ENCODE measurements at regions not wholly inside any gene's neighbourhood (a gene's known extent, or its start where the extent isn't known, plus 50 kb on each side); places are given as distances from the start of the nearest gene placed in this dataset.
"Not testable (repeated sequence)": the region's sequence is repeated elsewhere in the genome, so short reads cannot be mapped to it uniquely, and the experiment has no call there.

GRCh38 chr4:132094017-132094416 lies 1055.1 kb upstream of the PCDH10 start:
- DNase-seq, result no peak

GRCh38 chr4:132097041-132097440 lies 1052.1 kb upstream of the PCDH10 start:
- DNase-seq, result no peak

DNA sequence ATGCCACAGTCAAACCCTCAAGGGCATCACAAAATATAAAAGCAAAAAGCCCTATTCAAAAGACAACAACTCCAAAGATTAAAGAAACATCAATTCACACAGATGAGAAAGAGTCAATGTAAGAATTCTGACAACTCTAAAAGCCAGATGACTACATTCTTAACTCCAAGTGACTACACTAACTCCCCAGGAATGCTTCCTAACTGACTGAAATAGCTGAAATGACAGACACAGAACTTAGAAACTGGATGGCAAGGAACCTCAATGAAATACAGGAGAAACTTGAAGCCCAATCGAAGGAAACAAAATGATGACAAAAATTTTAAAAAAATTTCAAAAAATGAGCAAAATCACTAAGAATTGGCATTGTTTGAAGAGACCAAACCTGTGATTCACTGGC lies 1047.6 kb upstream of the PCDH10 start:
- DNase-seq, result no peak

- DNase-seq, result no peak
These were observed 1040.3 kb upstream of the PCDH10 start for GRCh38 chr4:132108784-132109183.

DNA sequence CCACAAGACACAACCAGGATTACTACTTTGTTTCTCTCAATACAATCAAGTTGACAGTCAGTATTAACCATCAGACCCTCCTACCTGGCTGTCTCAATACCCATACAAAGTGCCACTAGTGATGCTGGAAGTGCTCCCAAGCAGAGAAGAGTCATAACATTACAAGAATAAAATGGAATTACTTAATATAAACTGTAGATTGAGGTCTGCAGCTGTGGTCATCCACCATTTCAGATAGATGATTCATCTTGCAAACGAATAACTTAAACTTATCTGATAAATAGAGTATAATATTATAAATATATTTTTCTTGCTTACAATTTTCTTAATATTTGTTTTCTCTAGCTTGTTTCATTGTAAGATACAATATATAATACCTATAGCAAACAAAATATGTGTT lies 1034.2 kb upstream of the PCDH10 start:
- no peak for DNase-seq

- not testable (repeated sequence) for DNase-seq
These were observed 1026.4 kb upstream of the PCDH10 start for GRCh38 chr4:132122741-132123140.

DNA sequence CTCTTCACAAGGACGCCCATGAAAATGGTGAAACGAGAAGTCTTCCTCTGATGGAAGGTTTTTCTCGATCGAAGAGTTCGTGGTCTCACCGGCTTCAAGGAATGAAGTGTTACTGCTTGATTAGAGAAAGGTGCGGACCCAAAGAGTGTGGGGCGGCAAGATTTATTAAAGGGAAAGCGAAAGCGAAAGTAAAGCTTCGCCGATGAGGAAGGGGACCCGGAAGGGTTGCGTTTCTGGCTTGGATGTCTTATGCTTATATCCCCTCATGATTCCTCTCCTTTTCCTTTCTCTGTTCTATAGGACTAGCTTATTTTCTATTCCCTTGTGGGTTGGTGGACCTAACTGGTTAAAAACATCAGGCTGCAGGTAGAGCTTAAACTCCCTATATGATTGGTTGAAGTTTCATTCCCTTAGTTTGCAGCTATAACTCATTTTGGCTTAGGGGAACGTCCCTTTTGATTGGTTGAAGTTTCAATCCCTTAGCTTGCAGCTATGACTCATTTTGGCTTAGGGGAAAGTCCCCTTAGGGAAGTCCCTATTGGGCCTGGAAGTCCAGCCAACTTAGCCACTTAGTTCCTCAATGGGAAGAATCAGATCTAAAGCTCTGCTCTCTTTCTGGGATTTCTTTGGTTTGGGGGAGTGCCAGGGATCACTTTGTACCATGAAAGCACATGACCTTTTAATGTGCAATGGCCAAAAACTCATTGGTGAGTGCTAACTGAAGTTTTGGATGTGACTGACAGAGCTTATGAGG lies 1025.0 kb upstream of the PCDH10 start:
- DNase-seq, result no peak

GRCh38 chr4:132124624-132124974 lies 1024.5 kb upstream of the PCDH10 start:
- no peak for DNase-seq

DNA sequence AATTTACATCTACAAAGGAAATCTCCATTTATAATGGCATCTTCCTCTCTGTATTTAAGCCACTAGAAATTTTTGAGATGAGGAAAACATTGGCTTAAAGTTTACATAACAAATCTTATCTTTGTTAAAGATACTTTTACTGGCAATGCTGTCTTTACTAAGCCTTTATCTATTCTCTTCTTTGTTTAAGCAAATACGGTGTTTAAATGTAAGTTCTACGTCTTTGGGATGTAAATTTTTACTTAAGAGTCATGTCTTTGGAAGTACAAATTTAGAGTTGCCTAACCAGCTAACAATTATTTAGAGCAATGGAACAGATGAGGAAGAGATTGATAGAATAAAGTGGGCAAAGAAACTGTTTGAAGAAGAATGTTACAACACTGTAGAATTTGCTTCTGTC lies 1024.0 kb upstream of the PCDH10 start:
- DNase-seq, result no peak

GRCh38 chr4:132132433-132132832 lies 1016.7 kb upstream of the PCDH10 start:
- no peak for DNase-seq

DNA sequence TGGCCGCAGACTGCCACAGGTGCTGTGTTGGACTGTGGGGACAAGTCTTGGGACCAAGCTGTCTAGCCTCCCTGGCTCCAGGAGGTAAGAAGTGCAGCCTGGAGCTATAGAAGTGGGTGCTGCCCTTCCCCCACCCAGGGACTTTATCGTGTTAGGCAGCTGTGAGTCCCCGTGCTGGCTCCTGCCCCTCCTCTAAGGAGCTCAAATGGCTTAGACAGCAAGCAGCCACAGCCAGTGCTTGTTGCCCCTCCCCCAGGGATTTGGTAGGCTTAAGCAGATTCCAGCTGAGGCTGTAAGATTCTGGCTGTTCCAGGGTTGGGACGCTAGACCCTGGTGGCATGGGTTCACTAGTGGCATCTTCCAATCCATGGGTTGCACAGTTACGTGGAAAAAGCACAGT lies 979.4 kb upstream of the PCDH10 start:
- no peak for DNase-seq

- no peak for DNase-seq
These were observed 969.1 kb upstream of the PCDH10 start for GRCh38 chr4:132180020-132180427.

GRCh38 chr4:132195176-132195575 lies 953.9 kb upstream of the PCDH10 start:
- DNase-seq, result no peak

- DNase-seq, result no peak
These were observed 945.5 kb upstream of the PCDH10 start for GRCh38 chr4:132203618-132204017.

GRCh38 chr4:132214519-132214918 lies 934.6 kb upstream of the PCDH10 start:
- no peak for DNase-seq

GRCh38 chr4:132218406-132218805 lies 930.7 kb upstream of the PCDH10 start:
- no peak for DNase-seq

GRCh38 chr4:132227151-132227856 lies 921.8 kb upstream of the PCDH10 start:
- no peak for DNase-seq

DNA sequence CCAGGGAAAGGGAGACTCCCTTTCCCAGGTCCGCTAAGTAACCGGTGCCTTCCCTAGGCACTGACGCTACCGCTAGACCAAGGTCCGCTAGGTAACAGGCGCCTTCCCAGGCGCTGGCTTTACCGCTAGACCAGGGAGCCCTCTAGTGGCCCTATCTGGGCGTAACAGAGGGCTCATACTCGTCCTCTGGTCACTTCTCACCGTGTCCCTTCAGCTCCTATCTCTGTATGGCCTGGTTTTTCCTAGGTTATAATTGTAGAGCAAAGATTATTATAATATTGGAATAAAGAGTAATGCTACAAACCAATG lies 921.3 kb upstream of the PCDH10 start:
- DNase-seq, result not testable (repeated sequence)

GRCh38 chr4:132228676-132229075 lies 920.4 kb upstream of the PCDH10 start:
- no peak for DNase-seq

DNA sequence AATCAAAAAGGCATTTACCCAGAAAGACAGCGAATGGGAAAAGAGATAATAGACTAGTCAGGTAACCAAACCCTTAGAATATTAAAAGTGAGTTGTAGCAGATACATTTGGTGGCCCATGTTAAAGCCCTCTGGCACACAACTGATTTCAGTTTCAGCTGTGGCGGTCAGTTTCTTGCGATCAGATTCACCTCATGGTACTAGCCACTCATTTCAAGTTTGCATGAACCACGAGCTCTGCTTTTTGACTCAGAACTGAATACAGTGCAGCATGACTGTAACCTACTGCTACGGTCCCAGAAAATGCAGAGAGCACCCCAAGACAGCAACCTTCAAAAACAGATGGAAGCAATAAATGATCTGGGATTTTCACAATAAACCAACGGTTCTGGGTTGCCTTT lies 919.1 kb upstream of the PCDH10 start:
- no peak for DNase-seq

GRCh38 chr4:132238697-132239096 lies 910.4 kb upstream of the PCDH10 start:
- DNase-seq, result no peak

DNA sequence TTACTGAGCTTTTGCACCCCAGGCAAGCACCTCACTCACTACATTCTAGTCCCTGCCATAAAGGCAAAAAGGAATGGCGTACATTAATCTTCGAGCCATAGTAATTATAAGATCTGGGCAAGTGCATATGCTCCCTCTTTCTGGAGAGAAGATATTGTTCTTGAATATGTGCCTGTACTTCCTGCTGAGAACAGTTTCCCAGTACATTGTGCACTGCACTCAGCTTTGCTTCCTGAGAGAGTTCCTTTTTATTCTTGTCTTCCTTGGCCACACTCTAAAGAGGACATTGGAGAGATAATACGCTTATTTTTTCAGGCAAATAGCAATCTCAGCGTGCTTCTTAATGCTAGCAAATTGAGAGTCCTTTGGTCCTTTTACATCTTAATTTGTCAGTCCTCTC lies 909.0 kb upstream of the PCDH10 start:
- DNase-seq, result no peak

DNA sequence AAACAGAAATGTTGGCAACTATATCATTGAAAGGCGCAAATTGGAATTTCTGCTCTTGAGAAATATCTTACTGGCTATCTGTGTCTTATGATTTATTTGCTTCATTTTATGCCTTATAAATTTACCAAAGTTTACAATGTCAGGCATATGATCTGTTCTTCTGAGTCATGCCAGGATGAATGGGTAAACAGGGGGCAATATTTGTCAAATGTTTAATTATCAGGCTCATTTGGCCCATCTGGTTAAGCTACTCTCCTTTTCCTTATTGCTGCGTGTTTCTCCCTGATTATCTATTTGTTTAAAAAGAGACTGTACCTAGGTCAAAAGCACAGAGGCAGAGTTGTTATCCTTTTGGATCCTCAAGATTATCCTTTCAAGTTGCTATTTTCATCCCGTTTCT lies 903.8 kb upstream of the PCDH10 start:
- DNase-seq, result no peak

- no peak for DNase-seq
These were observed 884.9 kb upstream of the PCDH10 start for GRCh38 chr4:132264176-132264575.

Measured in skin of body (tissue), 1 donor.